Astrocyte (in vitro differentiated cells and primary cell): ENCODE measurements at regions not wholly inside any gene's neighbourhood (a gene's known extent, or its start where the extent isn't known, plus 50 kb on each side); places are given as distances from the start of the nearest gene placed in this dataset.

ENCODE experiments used
- DNase-seq: peaks from one replicate; pipeline ENCODE4 v3.0.0-alpha.2; 2010; ENCODE audit warnings: low read depth
- FAIRE-seq: peaks from 2 replicates; lab custom pipeline; 2011; peaks lifted over from hg19 to GRCh38; lab: Jason Lieb, UNC
- H2AFZ ChIP-seq: 2 replicates; pipeline ENCODE4 v1.6.0; 2012; ENCODE audit warnings: low read depth, low read length, inconsistent platforms
- H3K27ac ChIP-seq: 2 replicates; pipeline ENCODE4 v1.5.1; 2011; ENCODE audit warnings: low read depth, low read length, inconsistent platforms
- H3K27me3 ChIP-seq: 2 replicates; pipeline ENCODE4 v1.6.0; 2011; ENCODE audit warnings: low read length, inconsistent platforms; ENCODE audit not compliant: insufficient read depth
- H3K36me3 ChIP-seq: 2 replicates; pipeline ENCODE4 v1.5.1; 2011; ENCODE audit warnings: low read length, inconsistent platforms; ENCODE audit not compliant: insufficient read depth
- H3K4me1 ChIP-seq: 2 replicates; pipeline ENCODE4 v1.5.1; 2011; ENCODE audit warnings: low read length, inconsistent platforms; ENCODE audit not compliant: insufficient read depth
- H3K4me2 ChIP-seq: 2 replicates; pipeline ENCODE4 v1.6.0; 2012; ENCODE audit warnings: low read length, inconsistent platforms
- H3K4me3 ChIP-seq: 2 replicates; pipeline ENCODE4 v1.5.1; 2011; ENCODE audit warnings: low read depth, mild to moderate bottlenecking, low read length, inconsistent platforms; ENCODE audit not compliant: insufficient read depth
- H3K79me2 ChIP-seq: 2 replicates; pipeline ENCODE4 v1.6.0; 2012; ENCODE audit warnings: mild to moderate bottlenecking, low read length, inconsistent platforms; ENCODE audit not compliant: insufficient read depth
- H3K9ac ChIP-seq: 2 replicates; pipeline ENCODE4 v1.6.0; 2012; ENCODE audit warnings: mild to moderate bottlenecking, low read length, inconsistent platforms
- H3K9me3 ChIP-seq: 2 replicates; pipeline ENCODE4 v1.5.1; 2012; ENCODE audit warnings: low read depth, mild to moderate bottlenecking, low read length, inconsistent platforms; ENCODE audit not compliant: insufficient read depth
- H4K20me1 ChIP-seq: 2 replicates; pipeline ENCODE4 v1.6.0; 2012; ENCODE audit warnings: low read length, inconsistent platforms; ENCODE audit not compliant: insufficient read depth
- H3K27ac Mint-ChIP-seq: one replicate; pipeline ENCODE4 v1.8.0; 2021; ENCODE audit warnings: mild to moderate bottlenecking, mixed read lengths; ENCODE audit not compliant: unreplicated experiment
- H3K27me3 Mint-ChIP-seq: one replicate; pipeline ENCODE4 v1.8.0; 2021; ENCODE audit warnings: low read depth, mixed read lengths; ENCODE audit not compliant: unreplicated experiment
- H3K36me3 Mint-ChIP-seq: one replicate; pipeline ENCODE4 v1.8.0; 2021; ENCODE audit warnings: low read depth, mixed read lengths; ENCODE audit not compliant: unreplicated experiment
- H3K4me1 Mint-ChIP-seq: one replicate; pipeline ENCODE4 v1.8.0; 2021; ENCODE audit warnings: low read depth, mixed read lengths; ENCODE audit not compliant: unreplicated experiment
- H3K4me3 Mint-ChIP-seq: one replicate; pipeline ENCODE4 v1.8.0; 2021; ENCODE audit warnings: mild to moderate bottlenecking, moderate library complexity, mixed read lengths; ENCODE audit not compliant: unreplicated experiment
- H3K9me3 Mint-ChIP-seq: one replicate; pipeline ENCODE4 v1.8.0; 2021; ENCODE audit warnings: mild to moderate bottlenecking, mixed read lengths; ENCODE audit not compliant: unreplicated experiment
- CTCF ChIP-seq: IDR thresholded peaks from 2 replicates; pipeline ENCODE4 v1.5.1; 2011; ENCODE audit warnings: low read depth, mild to moderate bottlenecking, inconsistent platforms, low read length, moderate library complexity; ENCODE audit not compliant: insufficient read depth
- EZH2 ChIP-seq: IDR thresholded peaks from 2 replicates; pipeline ENCODE4 v1.6.1; 2012; ENCODE audit warnings: mild to moderate bottlenecking, low read length, inconsistent platforms; ENCODE audit not compliant: insufficient read depth

GRCh38 chr10:118474111-118474510 is 121.3 kb downstream of the PRLHR start:
- Histone ChIP-seq H3K4me1 (no peaks in the 10 kb centered on the region), H3K79me2 (no peaks in the 10 kb centered on the region), H3K4me2 (no peak overlapping the region), H3K9ac (no peak overlapping the region), H3K9me3 (no peaks in the 10 kb centered on the region), H3K4me3 (no peak overlapping the region), H4K20me1 (no peaks in the 10 kb centered on the region), H3K36me3 (no peaks in the 10 kb centered on the region), H3K27me3 (no peaks in the 10 kb centered on the region), H3K27ac (no peak overlapping the region), H2AFZ (no peak overlapping the region)
- Mint-ChIP-seq H3K4me1 (peaks cover 11% of the 10 kb centered on the region), H3K27me3 (peaks cover 13% of the 10 kb centered on the region), H3K9me3 (peaks cover 11% of the 10 kb centered on the region), H3K4me3 (no peak overlapping the region), H3K36me3 (no peaks in the 10 kb centered on the region), H3K27ac (no peak overlapping the region)
- FAIRE-seq: no peak
- no peak for TF ChIP-seq EZH2
- DNase-seq: no peak

GRCh38 chr10:118473305-118473960 is 122.0 kb downstream of the PRLHR start:
- no peak for FAIRE-seq
- Histone ChIP-seq H3K79me2 (no peaks in the 10 kb centered on the region), H2AFZ (no peak overlapping the region), H3K36me3 (no peaks in the 10 kb centered on the region), H3K27ac (no peak overlapping the region), H3K9me3 (no peaks in the 10 kb centered on the region), H3K4me1 (no peaks in the 10 kb centered on the region), H3K27me3 (no peaks in the 10 kb centered on the region), H3K9ac (no peak overlapping the region), H4K20me1 (no peaks in the 10 kb centered on the region), H3K4me2 (no peak overlapping the region), H3K4me3 (no peak overlapping the region)
- TF ChIP-seq CTCF (no peak), EZH2 (no peak)
- peaks cover 11% of the 10 kb centered on the region for H3K4me1 Mint-ChIP-seq
- H3K36me3 Mint-ChIP-seq: no peaks in the 10 kb centered on the region
- no peak for DNase-seq
- no peak overlapping the region for H3K27ac Mint-ChIP-seq
- H3K4me3 Mint-ChIP-seq: no peak overlapping the region
- H3K9me3 Mint-ChIP-seq: peaks cover 14% of the 10 kb centered on the region
- peaks cover 18% of the 10 kb centered on the region for H3K27me3 Mint-ChIP-seq

- H4K20me1 ChIP-seq: no peaks in the 10 kb centered on the region
- Mint-ChIP-seq H3K27me3 (peaks cover 20% of the 10 kb centered on the region), H3K9me3 (peaks cover 14% of the 10 kb centered on the region), H3K4me1 (peaks cover 11% of the 10 kb centered on the region), H3K36me3 (no peaks in the 10 kb centered on the region), H3K27ac (peak overlapping the region; percentile 74), H3K4me3 (no peak overlapping the region)
- no peaks in the 10 kb centered on the region for H3K27me3 ChIP-seq
- H3K36me3 ChIP-seq: no peaks in the 10 kb centered on the region
- H2AFZ ChIP-seq: no peak overlapping the region
- H3K4me1 ChIP-seq: no peaks in the 10 kb centered on the region
- TF ChIP-seq CTCF: no peak
- TF ChIP-seq EZH2: no peak
- DNase-seq (no peak), FAIRE-seq (no peak)
- H3K79me2 ChIP-seq: no peaks in the 10 kb centered on the region
- no peaks in the 10 kb centered on the region for H3K9me3 ChIP-seq
- H3K4me2 ChIP-seq: peak overlapping the region; percentile 45
- H3K9ac ChIP-seq: peak overlapping the region; percentile 24
- H3K27ac ChIP-seq: peak overlapping the region; percentile 70
- H3K4me3 ChIP-seq: no peak overlapping the region
Measured at GRCh38 chr10:118472415-118473304, 122.8 kb downstream of the PRLHR start.
